Endothelial cell of umbilical vein (primary cell): ENCODE measurements at regions not wholly inside any gene's neighbourhood (a gene's known extent, or its start where the extent isn't known, plus 50 kb on each side); places are given as distances from the start of the nearest gene placed in this dataset.

Experiments
- BruUV-seq: library from RNA; stranded (reverse); fragments of 400-500 nt; replicated peaks from 2 replicates; lab custom pipeline; 2021; lab: Mats Ljungman, UMichigan
- CTCF ChIA-PET: fragments of 300-600, 350-600 bp; sonication (Branson Sonifier 250); formaldehyde crosslinking; loops from one replicate; lab custom pipeline; 2021; ENCODE audit warnings: antibody characterized with exemption, inconsistent platforms; lab: Charles Lee
- POLR2A ChIA-PET: fragments of 300-600, 350-600 bp; sonication (Branson Sonifier 250); formaldehyde crosslinking; loops from one replicate; lab custom pipeline; 2021; ENCODE audit warnings: antibody characterized with exemption, inconsistent platforms; lab: Charles Lee
- DNase-seq: peaks from one replicate; pipeline ENCODE4 v3.0.0-alpha.2; 2011; ENCODE audit warnings: low read depth, low spot score
- FAIRE-seq: peaks from 2 replicates; lab custom pipeline; 2011; peaks lifted over from hg19 to GRCh38; lab: Jason Lieb, UNC
- H2AFZ ChIP-seq: 2 replicates; pipeline ENCODE4 v1.6.0; 2012; ENCODE audit warnings: low read depth, low read length, control low read depth, inconsistent platforms
- H3K27ac ChIP-seq: 2 replicates; pipeline ENCODE4 v1.5.1; 2011; ENCODE audit warnings: low read depth, mild to moderate bottlenecking, control low read depth, low read length, moderate library complexity; ENCODE audit not compliant: insufficient read depth
- H3K27me3 ChIP-seq, 2 experiments: 2 replicates each; pipeline versions ENCODE4 v1.6.0 to v1.6.1; 2011; ENCODE audit warnings: low read length in 2 of 2, mixed read lengths in 1 of 2; ENCODE audit not compliant: control insufficient read depth in 2 of 2, insufficient read depth in 2 of 2
- H3K36me3 ChIP-seq, 2 experiments: 2 replicates in 1 of 2; 3 replicates in 1 of 2; pipeline ENCODE4 v1.5.1; 2011; ENCODE audit warnings: low read length in 2 of 2, mild to moderate bottlenecking in 1 of 2, moderate library complexity in 1 of 2; ENCODE audit not compliant: control insufficient read depth in 2 of 2, insufficient read depth in 2 of 2; ENCODE audit errors: extremely low read depth in 1 of 2
- H3K4me1 ChIP-seq: 3 replicates; pipeline ENCODE4 v1.5.1; 2011; ENCODE audit warnings: mild to moderate bottlenecking, low read length; ENCODE audit not compliant: control insufficient read depth, insufficient read depth; ENCODE audit errors: extremely low read depth
- H3K4me2 ChIP-seq: 2 replicates; pipeline ENCODE4 v1.6.1; 2011; ENCODE audit warnings: low read length, control low read depth, mixed read lengths; ENCODE audit not compliant: insufficient read depth
- H3K4me3 ChIP-seq, 3 experiments: fragments of 200-600 bp in 1 of 3; sonication (generic), shearing (Covaris generic) in 1 of 3; replicated peaks in 1 of 3; 2 replicates each; pipeline ENCODE4 v1.5.1; 2011 to 2016; ENCODE audit warnings: control low read depth in 3 of 3, low read length in 3 of 3, mild to moderate bottlenecking in 2 of 3, inconsistent platforms in 1 of 3, low read depth in 1 of 3, moderate library complexity in 1 of 3; ENCODE audit not compliant: insufficient read depth in 1 of 3
- H3K79me2 ChIP-seq: 2 replicates; pipeline ENCODE4 v1.6.0; 2012; ENCODE audit warnings: low read length, inconsistent platforms; ENCODE audit not compliant: control insufficient read depth, insufficient read depth
- H3K9ac ChIP-seq: replicated peaks from 2 replicates; pipeline ENCODE3; 2011; ENCODE audit warnings: low read length, control low read depth; ENCODE audit not compliant: insufficient read depth; ENCODE audit errors: extremely low read depth
- H3K9me1 ChIP-seq: replicated peaks from 3 replicates; pipeline ENCODE4 v1.6.0; 2011; ENCODE audit warnings: mild to moderate bottlenecking, low read length; ENCODE audit not compliant: control insufficient read depth, insufficient read depth; ENCODE audit errors: extremely low read depth
- H3K9me3 ChIP-seq: replicated peaks from 2 replicates; pipeline ENCODE4 v1.5.1; 2012; ENCODE audit warnings: low read length, inconsistent platforms; ENCODE audit not compliant: control insufficient read depth, insufficient read depth
- H4K20me1 ChIP-seq: replicated peaks from 2 replicates; pipeline ENCODE3; 2011; ENCODE audit warnings: mild to moderate bottlenecking, low read length; ENCODE audit not compliant: control insufficient read depth, insufficient read depth; ENCODE audit errors: extremely low read depth
- CTCF ChIP-seq, 2 donors: IDR thresholded peaks; 1 replicate in 1 of 2; 2 replicates in 1 of 2; pipeline ENCODE4 v1.5.1; 2011; ENCODE audit warnings: low read length in 2 of 2, mild to moderate bottlenecking in 2 of 2, moderate library complexity in 2 of 2, control low read depth in 1 of 2, inconsistent platforms in 1 of 2, low read depth in 1 of 2; ENCODE audit not compliant: insufficient read depth in 1 of 2; ENCODE audit errors: extremely low read depth in 1 of 2
- EZH2 ChIP-seq: IDR thresholded peaks from 2 replicates; pipeline ENCODE4 v1.6.1; 2012; ENCODE audit warnings: borderline replicate concordance, low read depth, mild to moderate bottlenecking, moderate library complexity, low read length, inconsistent platforms; ENCODE audit not compliant: severe bottlenecking
- FOS ChIP-seq: IDR thresholded peaks from 2 replicates; pipeline ENCODE4 v1.6.1; 2011; ENCODE audit warnings: mild to moderate bottlenecking, low read length, moderate library complexity, borderline replicate concordance; ENCODE audit not compliant: insufficient read depth
- GATA2 ChIP-seq: IDR thresholded peaks from 2 replicates; pipeline ENCODE4 v1.7.0; 2011; ENCODE audit warnings: low read depth, mild to moderate bottlenecking, moderate library complexity, mixed read lengths, low read length; ENCODE audit not compliant: insufficient read length, insufficient read depth
- JUN ChIP-seq: IDR thresholded peaks from 2 replicates; pipeline ENCODE4 v1.6.1; 2011; ENCODE audit warnings: borderline replicate concordance, low read depth; ENCODE audit not compliant: insufficient read length, insufficient read depth
- MAX ChIP-seq: IDR thresholded peaks from 2 replicates; pipeline ENCODE4 v1.6.1; 2011; ENCODE audit not compliant: insufficient read depth, insufficient read length
- MYC ChIP-seq: IDR thresholded peaks from one replicate; pipeline ENCODE4 v1.6.1; 2011; ENCODE audit warnings: mild to moderate bottlenecking, low read depth, low read length
- POLR2A ChIP-seq: IDR thresholded peaks from 2 replicates; pipeline ENCODE4 v1.6.1; 2012; ENCODE audit warnings: low read depth, mild to moderate bottlenecking, control low read depth, low read length
- POLR2AphosphoS5 ChIP-seq: IDR thresholded peaks from 2 replicates; pipeline ENCODE4 v1.6.1; 2012; ENCODE audit warnings: low read depth, mild to moderate bottlenecking, control low read depth, low read length, moderate library complexity; ENCODE audit not compliant: insufficient read depth
- dilution Hi-C: fragments of 300-500 bp; cut with MboI; formaldehyde crosslinking; loops from one replicate; pipeline ENCODE4 v1.15.0; 2019; ENCODE audit warnings: low sequenced_read_pairs; ENCODE audit not compliant: extremely low pct_ligation_motif_present
- intact Hi-C: fragments of 100-400 bp; cut with micrococcal nuclease; formaldehyde crosslinking; loops from one replicate; pipeline ENCODE4 v1.10.0; 2022

GRCh38 chr7:84941291-84941690 is 245.6 kb downstream of the SEMA3D start:
- H3K36me3 ChIP-seq: no peaks in the 10 kb centered on the region
- H4K20me1 ChIP-seq: no peaks in the 10 kb centered on the region
- H3K9me3 ChIP-seq: no peaks in the 10 kb centered on the region
- no peak overlapping the region for H3K4me2 ChIP-seq
- H3K27me3 ChIP-seq: no peaks in the 10 kb centered on the region
- no peak for DNase-seq
- H3K27ac ChIP-seq: no peak overlapping the region
- H2AFZ ChIP-seq: no peak overlapping the region
- no peak overlapping the region for H3K4me3 ChIP-seq
- no peaks in the 10 kb centered on the region for H3K79me2 ChIP-seq
- ChIA-PET POLR2A (no interaction called here), CTCF (no interaction called here)
- no peak for FAIRE-seq
- dilution Hi-C loops: no loop called here
- intact Hi-C loops: no loop called here
- H3K9me1 ChIP-seq: no peaks in the 10 kb centered on the region
- H3K4me1 ChIP-seq: no peaks in the 10 kb centered on the region
- TF ChIP-seq MYC (no peak), EZH2 (no peak), POLR2A (no peak), MAX (no peak), GATA2 (no peak), POLR2AphosphoS5 (no peak), CTCF (IDR thresholded peaks at IDR 0.05; ENCODE audit: extremely low read depth in 1 of 2, insufficient read depth in 1 of 2, low read depth in 1 of 2, low read length in 2 of 2) (no peak), JUN (no peak), FOS (no peak)
- H3K9ac ChIP-seq: no peak overlapping the region
- BruUV-seq: no TSS peak
